ENCODE measurements at regions not wholly inside any gene's neighbourhood (a gene's known extent, or its start where the extent isn't known, plus 50 kb on each side); places are given as distances from the start of the nearest gene placed in this dataset.

DNA sequence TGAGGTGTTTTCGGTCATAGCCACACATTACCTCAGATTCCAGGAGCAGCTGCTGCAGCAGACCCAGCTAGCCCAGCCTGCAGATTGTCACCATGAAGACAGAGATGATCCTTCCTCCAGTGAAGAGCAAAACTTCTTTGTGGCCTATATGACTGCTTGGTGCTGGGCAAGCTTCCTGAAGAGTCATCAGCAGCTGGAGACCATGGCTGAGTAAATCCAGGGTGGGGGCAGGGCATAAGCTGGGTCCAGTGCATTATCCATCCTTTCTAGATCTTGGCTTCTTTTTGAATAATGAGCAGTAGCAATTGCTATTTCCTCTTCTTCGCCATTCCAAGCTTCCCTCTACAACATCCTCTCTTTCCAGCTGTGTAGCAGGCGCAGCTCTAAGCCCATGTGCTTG, 373.1 kb upstream of the DDHD1 start:
- Histone ChIP-seq H3K79me2 (ENCODE audit: control insufficient read depth, insufficient read depth, low read length) (no peaks in the 10 kb centered on the region), H2AFZ (ENCODE audit: low read depth, low read length) (no peak overlapping the region), H3K4me1 (replicated peaks in 1 of 2; ENCODE audit: control insufficient read depth in 2 of 2, insufficient read depth in 2 of 2, low read length in 2 of 2) (no peaks in the 10 kb centered on the region), H3K9ac (ENCODE audit: insufficient read depth in 1 of 2, low read depth in 2 of 2, low read length in 2 of 2) (no peak overlapping the region), H3K27me3 (ENCODE audit: control insufficient read depth in 2 of 2, insufficient read depth in 2 of 2, low read length in 2 of 2) (no peaks in the 10 kb centered on the region), H4K20me1 (replicated peaks; ENCODE audit: control insufficient read depth, insufficient read depth, low read length) (no peaks in the 10 kb centered on the region), H3K4me2 (ENCODE audit: insufficient read depth, low read length) (no peak overlapping the region), H3K9me1 (ENCODE audit: control insufficient read depth, insufficient read depth, low read length) (no peaks in the 10 kb centered on the region), H3K9me3 (replicated peaks; ENCODE audit: control insufficient read depth, insufficient read depth, low read depth, low read length) (no peaks in the 10 kb centered on the region), H3K27ac (ENCODE audit: extremely low read depth, low read depth, low read length) (no peak overlapping the region), H3K4me3 (no peak overlapping the region), H3K36me3 (ENCODE audit: control insufficient read depth, insufficient read depth, low read length) (no peaks in the 10 kb centered on the region)
- 0% methylated on average over 3 of the region's 3 CpGs for WGBS (ENCODE audit: insufficient coverage, low coverage, missing lambda C conversion rate)
- ChIA-PET CTCF (ENCODE audit: low intra/inter-chr PET ratio) (no interaction called here), POLR2A (no interaction called here)
- intact Hi-C loops (cut with micrococcal nuclease) (no loop called here), in situ Hi-C loops (cut with MboI) (loop anchor here (25.0 kb wide), 1 partner anchor 1261 kb away; no protein-coding TSS in a partner anchor)
- no peak for ATAC-seq
- TF ChIP-seq, protein P1, sequence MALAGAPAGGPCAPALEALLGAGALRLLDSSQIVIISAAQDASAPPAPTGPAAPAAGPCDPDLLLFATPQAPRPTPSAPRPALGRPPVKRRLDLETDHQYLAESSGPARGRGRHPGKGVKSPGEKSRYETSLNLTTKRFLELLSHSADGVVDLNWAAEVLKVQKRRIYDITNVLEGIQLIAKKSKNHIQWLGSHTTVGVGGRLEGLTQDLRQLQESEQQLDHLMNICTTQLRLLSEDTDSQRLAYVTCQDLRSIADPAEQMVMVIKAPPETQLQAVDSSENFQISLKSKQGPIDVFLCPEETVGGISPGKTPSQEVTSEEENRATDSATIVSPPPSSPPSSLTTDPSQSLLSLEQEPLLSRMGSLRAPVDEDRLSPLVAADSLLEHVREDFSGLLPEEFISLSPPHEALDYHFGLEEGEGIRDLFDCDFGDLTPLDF (CRISPR knock-in tag; IDR thresholded peaks at IDR 0.05) = no peak
- TF ChIP-seq PRMT5 (CRISPR knock-in tag; IDR thresholded peaks at IDR 0.05) (no peak), MYBL2 (IDR thresholded peaks at IDR 0.05; ENCODE audit: low read depth) (no peak), MYBL2 (CRISPR knock-in tag; IDR thresholded peaks at IDR 0.05; ENCODE audit: borderline replicate concordance) (no peak)
- no peak for DNase-seq (ENCODE audit: extremely low read depth in 1 of 4, low spot score in 3 of 4)
- BruUV-seq (replicated peaks) = no TSS peak
- FAIRE-seq = no peak

DNA sequence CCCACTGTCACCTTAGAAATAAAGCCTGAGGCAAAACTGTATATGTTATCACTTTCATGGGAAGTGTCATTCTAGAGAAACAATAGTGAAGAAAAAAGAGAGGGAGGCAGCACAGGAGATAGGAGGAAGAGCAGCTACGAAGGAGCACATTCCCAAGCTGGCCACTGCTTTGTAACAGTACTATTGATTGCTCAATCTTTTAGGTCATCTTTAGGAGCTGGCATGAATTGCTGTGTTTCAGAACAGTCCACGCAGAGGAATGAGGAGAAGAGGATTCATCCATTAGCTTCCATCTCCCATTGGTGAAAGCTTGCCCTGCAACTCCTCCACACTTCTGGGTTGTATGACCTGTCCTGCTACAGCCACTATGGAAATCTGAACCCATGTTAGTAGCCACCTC, 372.5 kb upstream of the DDHD1 start:
- Histone ChIP-seq H3K79me2 (ENCODE audit: control insufficient read depth, insufficient read depth, low read length) (no peaks in the 10 kb centered on the region), H3K9ac (ENCODE audit: insufficient read depth in 1 of 2, low read depth in 2 of 2, low read length in 2 of 2) (no peak overlapping the region), H3K27ac (ENCODE audit: extremely low read depth, low read depth, low read length) (no peak overlapping the region), H3K27me3 (ENCODE audit: control insufficient read depth in 2 of 2, insufficient read depth in 2 of 2, low read length in 2 of 2) (no peaks in the 10 kb centered on the region), H2AFZ (ENCODE audit: low read depth, low read length) (no peak overlapping the region), H3K4me1 (replicated peaks in 1 of 2; ENCODE audit: control insufficient read depth in 2 of 2, insufficient read depth in 2 of 2, low read length in 2 of 2) (no peaks in the 10 kb centered on the region), H3K9me1 (ENCODE audit: control insufficient read depth, insufficient read depth, low read length) (no peaks in the 10 kb centered on the region), H4K20me1 (replicated peaks; ENCODE audit: control insufficient read depth, insufficient read depth, low read length) (no peaks in the 10 kb centered on the region), H3K9me3 (replicated peaks; ENCODE audit: control insufficient read depth, insufficient read depth, low read depth, low read length) (no peaks in the 10 kb centered on the region), H3K4me2 (ENCODE audit: insufficient read depth, low read length) (no peak overlapping the region), H3K36me3 (ENCODE audit: control insufficient read depth, insufficient read depth, low read length) (no peaks in the 10 kb centered on the region), H3K4me3 (no peak overlapping the region)
- ChIA-PET CTCF (ENCODE audit: low intra/inter-chr PET ratio) (no interaction called here), POLR2A (no interaction called here)
- no TSS peak for BruUV-seq (replicated peaks)
- FAIRE-seq (no peak), DNase-seq (ENCODE audit: extremely low read depth in 1 of 4, low spot score in 3 of 4) (no peak), ATAC-seq (no peak)
- intact Hi-C loops (cut with micrococcal nuclease) = no loop called here
- in situ Hi-C loops (cut with MboI) = loop anchor here (25.0 kb wide), 1 partner anchor 1262 kb away; no protein-coding TSS in a partner anchor
- no peak for TF ChIP-seq ZNF174 (CRISPR knock-in tag; IDR thresholded peaks at IDR 0.05)
- no peak for TF ChIP-seq MYNN (IDR thresholded peaks at IDR 0.05)
- no peak for TF ChIP-seq MYNN (CRISPR knock-in tag; IDR thresholded peaks at IDR 0.05)
- TF ChIP-seq, protein P2, sequence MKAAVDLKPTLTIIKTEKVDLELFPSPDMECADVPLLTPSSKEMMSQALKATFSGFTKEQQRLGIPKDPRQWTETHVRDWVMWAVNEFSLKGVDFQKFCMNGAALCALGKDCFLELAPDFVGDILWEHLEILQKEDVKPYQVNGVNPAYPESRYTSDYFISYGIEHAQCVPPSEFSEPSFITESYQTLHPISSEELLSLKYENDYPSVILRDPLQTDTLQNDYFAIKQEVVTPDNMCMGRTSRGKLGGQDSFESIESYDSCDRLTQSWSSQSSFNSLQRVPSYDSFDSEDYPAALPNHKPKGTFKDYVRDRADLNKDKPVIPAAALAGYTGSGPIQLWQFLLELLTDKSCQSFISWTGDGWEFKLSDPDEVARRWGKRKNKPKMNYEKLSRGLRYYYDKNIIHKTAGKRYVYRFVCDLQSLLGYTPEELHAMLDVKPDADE (conservative IDR thresholded peaks at IDR 0.05; ENCODE audit: control insufficient read depth, low read depth, low read length) = no peak
- no peak for TF ChIP-seq ZNF140 (CRISPR knock-in tag; IDR thresholded peaks at IDR 0.05)
- WGBS (ENCODE audit: insufficient coverage, low coverage, missing lambda C conversion rate) = 4% methylated on average over 2 of the region's 2 CpGs
